ENCODE measurements at regions not wholly inside any gene's neighbourhood (a gene's known extent, or its start where the extent isn't known, plus 50 kb on each side); places are given as distances from the start of the nearest gene placed in this dataset.

DNA sequence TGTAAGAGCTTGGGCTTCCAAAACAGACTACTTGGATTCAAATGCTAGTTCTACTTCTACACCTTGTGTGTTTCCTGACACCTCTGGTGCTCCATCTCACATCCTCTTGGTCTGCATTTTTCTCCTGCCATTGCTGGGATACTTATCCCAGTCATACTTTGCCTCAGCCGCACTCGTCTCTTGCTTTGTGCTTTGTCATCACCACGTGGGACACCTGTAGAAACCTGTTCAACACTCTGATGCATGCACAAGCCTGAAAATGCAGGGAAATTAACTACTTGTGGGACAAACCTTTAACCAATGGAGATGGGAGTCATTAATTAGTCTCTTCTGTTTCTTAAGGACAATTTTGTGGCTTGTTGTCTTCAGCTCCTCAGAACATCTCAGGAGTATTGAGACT, 94.2 kb upstream of the PHYHIPL start:
- no peak overlapping the region for H3K4me3 ChIP-seq (replicated peaks in 1 of 3)
- no peaks in the 10 kb centered on the region for H3K4me1 ChIP-seq
- TF ChIP-seq POLR2A (IDR thresholded peaks at IDR 0.05) = no peak
- no peak for TF ChIP-seq CTCF (IDR thresholded peaks at IDR 0.05)
- intact Hi-C loops (cut with DNase I) = no loop called here
- 71 to 73% methylated on average over 3 of the region's 3 CpGs for WGBS, 2 donors
- no peak for DNase-seq
- no peaks in the 10 kb centered on the region for H3K9me3 ChIP-seq
- H3K36me3 ChIP-seq = no peaks in the 10 kb centered on the region
- H3K27me3 ChIP-seq = no peaks in the 10 kb centered on the region
- H3K27ac ChIP-seq = no peak overlapping the region

DNA sequence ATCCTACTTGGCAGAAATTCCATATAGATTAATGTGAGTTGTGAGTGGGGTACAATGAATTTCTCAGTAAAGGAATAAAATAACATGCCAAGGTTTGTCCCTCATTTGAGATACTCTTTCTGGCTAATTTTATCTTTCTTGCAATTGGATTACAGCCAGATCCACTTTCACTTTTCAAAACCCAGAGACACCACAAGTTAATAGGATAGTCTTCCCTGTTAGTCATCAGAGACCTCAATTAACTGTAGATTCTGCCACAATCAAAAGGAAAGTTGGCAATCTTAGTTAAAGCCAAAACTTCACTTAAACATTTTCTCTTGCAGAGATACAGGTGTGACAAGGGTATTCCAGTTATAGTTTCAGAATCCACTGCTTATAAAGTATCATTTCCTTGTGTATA, 91.4 kb upstream of the PHYHIPL start:
- Histone ChIP-seq H3K27me3 (no peaks in the 10 kb centered on the region), H3K36me3 (no peaks in the 10 kb centered on the region), H3K4me1 (no peaks in the 10 kb centered on the region), H3K9me3 (no peaks in the 10 kb centered on the region), H3K27ac (no peak overlapping the region), H3K4me3 (replicated peaks in 1 of 3) (no peak overlapping the region)
- intact Hi-C loops (cut with DNase I) = no loop called here
- no peak for DNase-seq
- TF ChIP-seq CTCF (IDR thresholded peaks at IDR 0.05) (no peak), POLR2A (IDR thresholded peaks at IDR 0.05) (no peak)

DNA sequence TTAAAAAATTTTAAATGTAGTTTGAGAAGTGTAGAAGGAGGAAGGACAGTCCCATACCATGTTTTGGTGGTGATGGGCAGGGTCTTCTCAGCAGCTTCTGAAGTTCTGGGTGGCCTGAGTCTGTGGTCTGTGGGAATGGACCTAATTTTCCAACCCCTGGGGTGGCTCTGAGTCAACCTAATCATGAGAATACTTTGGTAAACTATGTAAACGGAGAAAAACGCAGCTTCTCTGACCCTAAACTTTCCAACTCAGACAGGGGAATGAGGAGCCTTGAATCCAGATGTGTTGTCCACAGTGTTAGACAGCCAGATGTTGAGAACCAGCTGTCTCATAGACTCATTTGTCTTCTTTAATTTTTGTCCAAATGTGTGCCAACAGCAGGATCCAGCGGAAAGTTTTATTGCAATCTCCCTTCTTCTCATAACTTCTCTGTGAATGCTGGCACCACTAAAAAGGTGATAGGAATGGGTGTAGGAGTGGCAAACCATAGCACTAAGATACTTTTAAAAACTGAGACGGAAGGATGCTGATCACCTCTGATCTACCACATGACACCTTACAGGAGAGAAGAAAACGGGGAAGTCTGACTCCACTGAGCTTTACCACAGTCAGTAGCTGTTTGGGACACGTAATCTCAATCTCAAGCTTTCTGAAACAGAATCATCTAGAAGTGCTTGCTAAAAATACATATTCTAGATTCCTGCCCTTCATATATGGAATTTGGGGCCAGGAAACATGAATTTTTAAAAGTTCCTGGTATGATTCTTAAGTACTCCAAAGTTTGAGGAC, 90.5 kb upstream of the PHYHIPL start:
- Histone ChIP-seq H3K9me3 (no peaks in the 10 kb centered on the region), H3K4me3 (replicated peaks in 1 of 3) (no peak overlapping the region), H3K4me1 (no peaks in the 10 kb centered on the region), H3K27me3 (no peaks in the 10 kb centered on the region), H3K36me3 (no peaks in the 10 kb centered on the region), H3K27ac (no peak overlapping the region)
- TF ChIP-seq POLR2A (IDR thresholded peaks at IDR 0.05) (no peak), CTCF (IDR thresholded peaks at IDR 0.05) (no peak)
- DNase-seq = no peak
- intact Hi-C loops (cut with DNase I) = no loop called here
- WGBS, 2 donors = 83 to 89% methylated on average over 6 of the region's 6 CpGs

- no peak overlapping the region for H3K27ac ChIP-seq
- TF ChIP-seq POLR2A (IDR thresholded peaks at IDR 0.05) (no peak), CTCF (IDR thresholded peaks at IDR 0.05) (no peak)
- DNase-seq = no peak
- no peaks in the 10 kb centered on the region for H3K4me1 ChIP-seq
- H3K27me3 ChIP-seq = no peaks in the 10 kb centered on the region
- no peak overlapping the region for H3K4me3 ChIP-seq (replicated peaks in 1 of 3)
- H3K9me3 ChIP-seq = no peaks in the 10 kb centered on the region
- H3K36me3 ChIP-seq = no peaks in the 10 kb centered on the region
- intact Hi-C loops (cut with DNase I) = no loop called here
Measured at GRCh38 chr10:59087486-59087885, 89.0 kb upstream of the PHYHIPL start.

GRCh38 chr10:59088912-59089573, 87.4 kb upstream of the PHYHIPL start:
- Histone ChIP-seq H3K27ac (no peak overlapping the region), H3K9me3 (no peaks in the 10 kb centered on the region), H3K27me3 (no peaks in the 10 kb centered on the region), H3K4me1 (no peaks in the 10 kb centered on the region), H3K36me3 (no peaks in the 10 kb centered on the region), H3K4me3 (replicated peaks in 1 of 3) (no peak overlapping the region)
- TF ChIP-seq POLR2A (IDR thresholded peaks at IDR 0.05) (no peak), CTCF (IDR thresholded peaks at IDR 0.05) (no peak)
- WGBS, 2 donors = 92% methylated on average over 11 of the region's 11 CpGs
- DNase-seq = no peak
- intact Hi-C loops (cut with DNase I) = no loop called here
